Posterior cingulate gyrus (tissue), 11 donors: ENCODE measurements at regions not wholly inside any gene's neighbourhood (a gene's known extent, or its start where the extent isn't known, plus 50 kb on each side); places are given as distances from the start of the nearest gene placed in this dataset.

Experiments
- DNase-seq, 10 donors: peaks; one replicate each; pipeline versions ENCODE4 v3.0.0 to v3.0.0-alpha.2; 2020 to 2021; ENCODE audit warnings: mixed read lengths in 3 of 10
- intact Hi-C: fragments of 100-400 bp; cut with DNase I; formaldehyde crosslinking; loops from one replicate; pipeline ENCODE4 v1.15.1; 2023

DNA sequence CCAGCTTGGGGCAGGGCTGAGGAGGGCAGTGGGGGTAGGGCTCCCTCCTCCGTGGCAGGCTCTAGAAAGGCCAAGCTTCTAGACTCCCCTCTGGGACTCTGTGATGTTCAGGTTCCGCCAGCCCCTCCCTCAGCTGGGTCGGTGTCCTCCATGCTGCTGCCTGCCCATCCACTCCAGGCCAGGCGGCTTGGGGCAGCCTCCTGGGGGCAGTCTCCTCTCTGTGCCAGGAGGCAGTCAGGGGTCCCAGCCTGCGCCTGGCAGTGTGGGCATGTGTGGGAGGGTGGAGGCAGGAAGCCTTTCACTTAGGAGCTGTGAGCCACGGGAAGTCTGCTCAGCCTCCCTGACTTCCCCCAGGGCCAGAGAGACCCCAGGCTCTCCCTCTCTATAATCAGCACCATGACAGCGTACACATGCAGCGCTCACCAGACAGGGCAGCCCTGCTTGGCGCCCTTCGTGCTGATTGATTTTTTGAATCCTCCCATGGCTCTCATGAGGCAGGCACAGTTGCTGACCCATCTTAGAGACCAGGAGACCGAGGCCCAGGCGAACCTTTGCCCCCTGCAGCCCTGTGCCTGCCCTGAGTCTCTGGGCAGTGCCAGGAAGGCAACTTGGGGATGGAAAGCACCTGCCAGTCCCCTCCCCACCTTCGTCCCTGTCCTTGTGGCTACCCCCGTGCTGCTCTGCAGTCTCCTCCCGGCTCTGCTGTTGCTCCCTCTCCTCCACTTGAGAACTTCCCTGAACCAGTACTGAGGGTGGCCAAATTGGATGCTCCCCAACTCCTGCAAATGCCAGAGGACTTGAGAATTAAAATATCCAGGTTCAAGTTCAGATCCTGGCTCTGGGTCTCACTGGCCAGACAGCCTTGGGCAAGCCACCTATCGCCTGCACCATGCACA is 234.7 kb upstream of the GSE1 start:
- intact Hi-C loops: no loop called here
- DNase-seq: no peak

DNA sequence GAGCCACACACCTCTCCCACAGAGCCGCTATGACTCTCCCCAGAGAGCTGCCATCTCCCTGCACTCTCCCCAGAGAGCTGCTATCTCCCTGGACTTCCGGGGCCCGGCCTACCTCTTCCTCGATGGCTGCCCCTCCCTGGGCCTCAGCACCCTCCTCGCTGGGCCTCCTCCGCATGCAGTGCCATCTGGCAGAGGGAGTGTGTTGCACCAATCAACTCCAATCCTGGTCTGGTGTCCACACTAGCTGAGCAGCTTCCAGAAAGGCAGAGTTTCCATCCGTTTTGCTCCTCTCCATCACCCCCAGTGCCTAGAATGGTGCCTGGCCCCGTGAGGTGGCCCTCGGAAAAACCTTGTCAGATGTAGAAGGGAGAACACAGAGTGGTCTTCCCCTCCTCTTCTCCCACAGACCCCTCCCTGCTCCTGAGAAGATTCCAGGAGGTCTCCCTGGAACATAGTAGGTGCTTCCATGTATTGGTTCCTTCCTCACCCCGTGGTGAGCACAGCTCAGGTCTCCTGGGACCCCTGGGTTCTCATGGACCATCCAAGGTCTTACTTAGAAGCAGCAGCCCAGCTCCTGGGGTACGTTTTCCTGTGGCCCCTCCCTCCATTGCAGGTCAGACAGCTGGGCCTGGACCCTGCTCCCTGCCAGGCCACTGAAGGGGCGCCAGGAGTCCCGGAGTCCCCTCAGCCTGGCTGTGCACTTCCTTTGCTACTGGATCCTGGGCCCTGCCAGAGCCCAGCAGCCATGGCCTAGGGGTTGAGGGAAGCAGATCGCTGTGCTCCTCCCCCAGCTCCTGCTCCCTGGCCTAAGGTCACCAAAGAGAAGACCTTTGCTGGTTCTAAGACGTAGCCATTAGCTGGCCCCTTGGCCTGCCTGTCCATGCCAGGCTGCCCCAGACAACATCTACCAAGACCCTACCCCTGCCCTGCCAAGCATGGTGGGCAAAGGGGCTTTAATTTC is 233.8 kb upstream of the GSE1 start:
- DNase-seq: peak in 8 of 10 donors; percentile 35 to 93 (median 52)
- intact Hi-C loops: no loop called here

DNA sequence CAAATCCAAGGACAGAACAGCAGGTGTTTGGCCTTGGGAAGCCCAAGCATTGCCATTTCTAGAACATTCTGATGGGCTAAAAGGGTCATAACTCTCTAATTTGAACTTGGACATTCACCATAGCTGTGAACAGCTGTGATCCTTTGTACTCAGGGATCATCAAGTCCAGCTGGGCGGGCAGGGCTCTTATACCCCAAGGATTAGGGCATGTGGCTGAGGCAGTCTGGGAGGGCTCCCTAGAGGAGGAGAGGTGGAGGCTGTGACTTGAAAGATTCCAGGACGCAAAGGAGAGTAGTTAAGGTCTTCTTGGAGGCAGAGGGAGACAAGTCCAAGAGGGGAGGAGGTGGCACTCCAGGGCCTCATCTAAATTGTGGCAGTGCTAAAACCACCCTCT is 233.1 kb upstream of the GSE1 start:
- intact Hi-C loops: no loop called here
- no peak for DNase-seq

GRCh38 chr16:85380905-85381737 is 232.0 kb upstream of the GSE1 start:
- intact Hi-C loops: no loop called here

GRCh38 chr16:85381738-85382592 is 231.2 kb upstream of the GSE1 start:
- DNase-seq: no peak
- intact Hi-C loops: no loop called here

More at GRCh38 chr16:85380905-85381737, 232.0 kb upstream of the GSE1 start:
- DNase-seq: no peak

DNA sequence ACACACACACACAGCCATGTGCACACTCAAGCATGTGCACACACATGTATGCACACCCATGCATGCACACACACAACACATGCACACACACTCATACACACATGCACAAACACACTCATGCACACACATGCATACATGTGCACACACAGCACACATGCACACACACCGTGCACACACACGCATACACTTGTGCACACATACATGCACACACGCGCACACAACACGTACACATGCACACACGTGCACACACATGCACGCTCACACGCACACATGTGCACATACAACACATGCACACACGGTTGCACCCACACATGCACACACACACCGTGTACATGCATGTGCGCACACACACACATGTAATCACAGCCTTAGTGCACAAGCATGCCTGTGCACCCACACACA is 230.4 kb upstream of the GSE1 start:
- intact Hi-C loops: no loop called here
- DNase-seq: peak in 1 of 10 donors; percentile 59

DNA sequence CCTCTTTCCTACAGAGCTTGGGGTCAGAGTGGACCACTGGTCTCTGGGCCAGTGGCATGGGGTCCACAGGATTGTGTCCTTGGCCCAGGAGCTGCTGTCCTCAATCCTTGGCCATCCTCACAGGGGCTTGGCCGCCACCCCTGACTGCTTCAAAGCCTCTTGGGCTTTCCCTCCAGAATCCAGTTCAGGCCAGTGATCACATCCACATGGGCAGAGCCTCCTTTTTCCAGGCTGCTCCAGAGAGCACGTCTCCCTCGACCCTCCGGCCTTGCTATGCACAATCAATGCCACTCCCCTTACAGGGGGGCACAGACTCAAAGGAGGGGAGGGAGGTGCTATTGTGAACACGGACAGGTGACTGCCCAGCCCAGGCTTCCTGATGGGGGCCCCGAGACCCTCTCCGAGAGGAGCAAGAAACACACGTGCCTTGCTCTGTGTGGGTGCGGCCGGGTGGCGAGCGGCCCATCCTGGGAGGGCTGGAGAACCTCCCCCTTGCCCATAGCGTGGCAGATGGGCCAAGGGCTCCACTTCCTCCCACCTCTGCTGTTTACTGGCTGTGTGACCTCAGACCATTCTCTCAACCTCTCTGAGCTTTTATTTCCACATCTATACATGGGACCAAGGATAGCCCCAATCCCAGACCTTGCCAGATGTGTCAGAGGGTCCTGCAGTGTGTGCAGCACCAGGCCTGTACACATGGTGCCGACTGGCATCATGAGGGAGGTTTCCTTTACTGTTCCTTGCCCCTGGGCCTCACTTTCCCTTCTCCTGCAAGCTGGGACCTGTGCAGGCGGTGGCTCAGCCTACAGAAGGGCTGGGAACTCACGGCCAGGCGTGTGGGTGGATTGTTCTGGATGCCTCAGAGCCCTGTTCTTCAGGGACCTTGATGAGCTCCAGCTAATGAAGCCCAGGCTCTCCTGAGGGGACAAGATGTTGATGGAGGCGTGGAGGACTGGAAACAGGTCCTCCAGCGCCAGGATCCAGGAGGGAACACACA is 229.0 kb upstream of the GSE1 start:
- peak in 5 of 10 donors; percentile 4 to 81 (median 46) for DNase-seq
- intact Hi-C loops: no loop called here

GRCh38 chr16:85384833-85385462 is 228.2 kb upstream of the GSE1 start:
- peak in 5 of 10 donors; percentile 5 to 67 (median 45) for DNase-seq
- intact Hi-C loops: no loop called here

- intact Hi-C loops: no loop called here
- peak in 5 of 10 donors; percentile 4 to 78 (median 59) for DNase-seq
Observed at GRCh38 chr16:85385463-85386331, 227.4 kb upstream of the GSE1 start.

GRCh38 chr16:85386467-85387170 is 226.5 kb upstream of the GSE1 start:
- DNase-seq: peak in 3 of 10 donors; percentile 1 to 66 (median 54)
- intact Hi-C loops: no loop called here

DNA sequence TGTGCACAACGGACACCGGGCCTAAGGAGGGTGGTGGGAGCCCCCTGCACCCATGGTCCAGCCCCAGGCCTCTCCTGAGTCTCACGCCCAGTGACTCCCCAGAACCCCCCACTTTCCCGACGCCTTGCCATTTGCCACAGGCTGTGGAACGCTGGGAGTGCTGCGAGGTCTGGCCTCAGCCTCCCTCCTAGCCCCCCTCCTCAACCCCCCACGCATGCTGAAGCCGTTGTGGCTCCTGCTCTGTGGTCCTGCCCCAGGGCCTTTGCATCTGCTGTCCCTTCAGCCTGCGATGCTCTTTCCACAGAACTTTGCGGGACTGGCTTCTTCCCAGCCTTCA is 226.0 kb upstream of the GSE1 start:
- DNase-seq: peak in 2 of 10 donors; percentile 11 to 65
- intact Hi-C loops: no loop called here

- intact Hi-C loops: no loop called here
- DNase-seq: no peak
Observed at GRCh38 chr16:85387731-85388295, 225.3 kb upstream of the GSE1 start.

GRCh38 chr16:85389679-85390470 is 223.2 kb upstream of the GSE1 start:
- peak in 3 of 10 donors; percentile 6 to 59 (median 54) for DNase-seq
- intact Hi-C loops: no loop called here

DNA sequence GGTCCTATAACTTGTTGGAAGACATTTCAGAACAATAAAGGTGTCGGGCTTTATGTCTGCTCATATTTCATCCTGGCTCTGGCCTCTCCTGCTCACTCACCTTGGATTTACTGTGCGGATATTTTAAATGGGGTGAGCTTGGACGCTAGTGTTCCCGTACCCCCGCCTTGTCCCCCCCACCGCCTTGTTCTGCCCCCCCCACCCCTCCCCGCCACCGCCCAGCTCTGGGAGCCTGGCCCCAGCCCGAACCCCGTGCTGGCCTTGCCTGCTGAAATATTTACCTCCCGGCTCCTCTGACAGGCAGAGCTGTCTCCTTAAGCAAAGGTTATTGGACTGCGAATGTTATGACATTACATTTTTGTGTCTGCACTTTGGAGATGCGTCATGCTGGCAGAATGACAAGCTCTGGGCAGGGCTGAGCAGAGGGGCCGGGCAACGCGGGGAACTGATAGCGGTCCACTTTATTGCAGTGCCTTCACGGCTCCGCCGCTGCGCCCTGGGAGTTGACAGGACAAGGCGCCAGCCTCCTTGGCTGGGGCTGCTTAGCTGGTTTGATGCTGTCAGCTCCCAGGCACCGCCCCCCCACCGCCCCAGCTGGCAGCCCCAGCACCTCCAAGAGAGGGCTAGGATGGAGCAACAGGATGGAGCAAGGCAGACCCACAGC is 222.5 kb upstream of the GSE1 start:
- peak in 4 of 10 donors; percentile 6 to 88 (median 66) for DNase-seq
- intact Hi-C loops: no loop called here
